MM.1S (cell line): ENCODE measurements at regions not wholly inside any gene's neighbourhood (a gene's known extent, or its start where the extent isn't known, plus 50 kb on each side); places are given as distances from the start of the nearest gene placed in this dataset.

Experiments
- DNase-seq: peaks from one replicate; pipeline ENCODE4 v3.0.0-alpha.2; 2015
- H2AFZ ChIP-seq: fragments of 300-600 bp; sonication (generic); 2 replicates; pipeline ENCODE4 v1.6.0; 2016; ENCODE audit warnings: antibody characterized with exemption, low read length
- H3F3A ChIP-seq: fragments of 300-600 bp; sonication (generic); 2 replicates; pipeline ENCODE4 v1.6.1; 2016; ENCODE audit warnings: mild to moderate bottlenecking, antibody characterized with exemption, low read length, moderate library complexity, mixed read lengths; ENCODE audit not compliant: insufficient read depth
- H3K27ac ChIP-seq: fragments of 300-600 bp; sonication (generic); 2 replicates; pipeline ENCODE4 v1.5.1; 2016; ENCODE audit warnings: mild to moderate bottlenecking, low read length
- H3K27me3 ChIP-seq: fragments of 300-600 bp; sonication (generic); replicated peaks from 2 replicates; pipeline ENCODE4 v1.6.0; 2016; ENCODE audit warnings: low read length; ENCODE audit not compliant: insufficient read depth
- H3K36me3 ChIP-seq: fragments of 300-600 bp; sonication (generic); replicated peaks from 2 replicates; pipeline ENCODE4 v1.6.1; 2016; ENCODE audit warnings: mild to moderate bottlenecking, low read length, mixed read lengths; ENCODE audit not compliant: insufficient read depth
- H3K4me1 ChIP-seq: fragments of 300-600 bp; sonication (generic); 2 replicates; pipeline ENCODE4 v1.6.1; 2016; ENCODE audit warnings: low read length, mixed read lengths
- H3K4me2 ChIP-seq: fragments of 300-600 bp; sonication (generic); 2 replicates; pipeline ENCODE4 v1.6.0; 2016; ENCODE audit warnings: low read depth, low read length
- H3K4me3 ChIP-seq: fragments of 300-600 bp; sonication (generic); 2 replicates; pipeline ENCODE4 v1.5.1; 2016; ENCODE audit warnings: low read length, mixed read lengths
- H3K79me2 ChIP-seq: fragments of 300-600 bp; sonication (generic); 2 replicates; pipeline ENCODE4 v1.6.1; 2016; ENCODE audit warnings: mixed run types, low read length, mixed read lengths
- H3K9ac ChIP-seq: fragments of 300-600 bp; sonication (generic); 2 replicates; pipeline ENCODE4 v1.6.1; 2016; ENCODE audit warnings: low read length, mixed read lengths
- H3K9me2 ChIP-seq: fragments of 300-600 bp; sonication (generic); replicated peaks from 2 replicates; pipeline ENCODE4 v1.6.1; 2016; ENCODE audit warnings: mild to moderate bottlenecking, low read length, mixed read lengths; ENCODE audit not compliant: insufficient read depth
- H3K9me3 ChIP-seq: fragments of 300-600 bp; sonication (generic); replicated peaks from 2 replicates; pipeline ENCODE4 v1.6.1; 2016; ENCODE audit warnings: mild to moderate bottlenecking, low read length, mixed read lengths; ENCODE audit not compliant: insufficient read depth
- H4K20me1 ChIP-seq: fragments of 300-600 bp; sonication (generic); 2 replicates; pipeline ENCODE4 v1.6.1; 2016; ENCODE audit warnings: mild to moderate bottlenecking, low read length, moderate library complexity, mixed read lengths; ENCODE audit not compliant: insufficient read depth
- CTCF ChIP-seq: fragments of 300-600 bp; sonication (generic); IDR thresholded peaks from 2 replicates; pipeline ENCODE4 v1.5.1; 2016; ENCODE audit warnings: antibody characterized with exemption, low read length, mixed read lengths
- EZH2 ChIP-seq: fragments of 300-600 bp; sonication (generic); optimal IDR thresholded peaks from 2 replicates; pipeline ENCODE3; 2017; ENCODE audit warnings: low read depth, mild to moderate bottlenecking, antibody characterized with exemption, low read length, mixed read lengths
- EZH2phosphoT487 ChIP-seq: fragments of 300-600 bp; sonication (generic); IDR thresholded peaks from 2 replicates; pipeline ENCODE4 v1.6.1; 2018; ENCODE audit warnings: antibody characterized with exemption, low read length

- Histone ChIP-seq H3K27ac (no peak overlapping the region), H3F3A (no peaks in the 10 kb centered on the region), H3K9me2 (no peaks in the 10 kb centered on the region), H3K4me3 (no peak overlapping the region), H3K27me3 (no peaks in the 10 kb centered on the region), H3K9me3 (no peaks in the 10 kb centered on the region), H4K20me1 (no peaks in the 10 kb centered on the region), H2AFZ (no peak overlapping the region), H3K9ac (no peak overlapping the region), H3K36me3 (no peaks in the 10 kb centered on the region), H3K4me1 (no peaks in the 10 kb centered on the region), H3K79me2 (no peaks in the 10 kb centered on the region), H3K4me2 (no peak overlapping the region)
- TF ChIP-seq EZH2phosphoT487 (no peak), CTCF (no peak), EZH2 (no peak)
- no peak for DNase-seq
Measured at GRCh38 chr3:106673926-106674569, 703.2 kb upstream of the CCDC54 start.

- Histone ChIP-seq H3K4me1 (no peaks in the 10 kb centered on the region), H3K9me2 (no peaks in the 10 kb centered on the region), H3K27me3 (no peaks in the 10 kb centered on the region), H3K9me3 (no peaks in the 10 kb centered on the region), H4K20me1 (no peaks in the 10 kb centered on the region), H3K4me2 (no peak overlapping the region), H3K9ac (no peak overlapping the region), H2AFZ (no peak overlapping the region), H3K79me2 (no peaks in the 10 kb centered on the region), H3K36me3 (no peaks in the 10 kb centered on the region), H3K27ac (no peak overlapping the region), H3K4me3 (no peak overlapping the region), H3F3A (no peaks in the 10 kb centered on the region)
- no peak for DNase-seq
- TF ChIP-seq CTCF = no peak
- TF ChIP-seq EZH2phosphoT487 = no peak
- TF ChIP-seq EZH2 = no peak
Measured at GRCh38 chr3:106675451-106675850, 701.8 kb upstream of the CCDC54 start.

GRCh38 chr3:106678657-106679390 lies 698.4 kb upstream of the CCDC54 start:
- Histone ChIP-seq H3K4me3 (no peak overlapping the region), H3K9me3 (no peaks in the 10 kb centered on the region), H3K27ac (no peak overlapping the region), H3K27me3 (no peaks in the 10 kb centered on the region), H3K4me1 (no peaks in the 10 kb centered on the region), H3K79me2 (no peaks in the 10 kb centered on the region), H2AFZ (no peak overlapping the region), H3F3A (no peaks in the 10 kb centered on the region), H3K9me2 (no peaks in the 10 kb centered on the region), H3K9ac (no peak overlapping the region), H4K20me1 (no peaks in the 10 kb centered on the region), H3K36me3 (no peaks in the 10 kb centered on the region), H3K4me2 (no peak overlapping the region)
- TF ChIP-seq CTCF (no peak), EZH2 (no peak), EZH2phosphoT487 (no peak)
- DNase-seq = no peak
